GM12875 (cell line): ENCODE measurements at regions not wholly inside any gene's neighbourhood (a gene's known extent, or its start where the extent isn't known, plus 50 kb on each side); places are given as distances from the start of the nearest gene placed in this dataset.

ENCODE experiments used
- H3K4me3 ChIP-seq: one replicate; pipeline ENCODE4 v1.5.1; 2011; ENCODE audit warnings: low read depth, low read length, control low read depth
- TF ChIP-seq, protein P1 (sequence below): IDR thresholded peaks from 2 replicates; pipeline ENCODE4 v1.5.1; 2011; ENCODE audit warnings: low read depth, mild to moderate bottlenecking, control low read depth, inconsistent platforms, low read length, moderate library complexity, borderline replicate concordance; ENCODE audit not compliant: insufficient read depth

- H3K4me3 ChIP-seq: no peak overlapping the region
- TF ChIP-seq, protein P1, sequence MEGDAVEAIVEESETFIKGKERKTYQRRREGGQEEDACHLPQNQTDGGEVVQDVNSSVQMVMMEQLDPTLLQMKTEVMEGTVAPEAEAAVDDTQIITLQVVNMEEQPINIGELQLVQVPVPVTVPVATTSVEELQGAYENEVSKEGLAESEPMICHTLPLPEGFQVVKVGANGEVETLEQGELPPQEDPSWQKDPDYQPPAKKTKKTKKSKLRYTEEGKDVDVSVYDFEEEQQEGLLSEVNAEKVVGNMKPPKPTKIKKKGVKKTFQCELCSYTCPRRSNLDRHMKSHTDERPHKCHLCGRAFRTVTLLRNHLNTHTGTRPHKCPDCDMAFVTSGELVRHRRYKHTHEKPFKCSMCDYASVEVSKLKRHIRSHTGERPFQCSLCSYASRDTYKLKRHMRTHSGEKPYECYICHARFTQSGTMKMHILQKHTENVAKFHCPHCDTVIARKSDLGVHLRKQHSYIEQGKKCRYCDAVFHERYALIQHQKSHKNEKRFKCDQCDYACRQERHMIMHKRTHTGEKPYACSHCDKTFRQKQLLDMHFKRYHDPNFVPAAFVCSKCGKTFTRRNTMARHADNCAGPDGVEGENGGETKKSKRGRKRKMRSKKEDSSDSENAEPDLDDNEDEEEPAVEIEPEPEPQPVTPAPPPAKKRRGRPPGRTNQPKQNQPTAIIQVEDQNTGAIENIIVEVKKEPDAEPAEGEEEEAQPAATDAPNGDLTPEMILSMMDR: no peak
Observed at GRCh38 chr6:139912735-139913400, 538.4 kb upstream of the CITED2 start.

DNA sequence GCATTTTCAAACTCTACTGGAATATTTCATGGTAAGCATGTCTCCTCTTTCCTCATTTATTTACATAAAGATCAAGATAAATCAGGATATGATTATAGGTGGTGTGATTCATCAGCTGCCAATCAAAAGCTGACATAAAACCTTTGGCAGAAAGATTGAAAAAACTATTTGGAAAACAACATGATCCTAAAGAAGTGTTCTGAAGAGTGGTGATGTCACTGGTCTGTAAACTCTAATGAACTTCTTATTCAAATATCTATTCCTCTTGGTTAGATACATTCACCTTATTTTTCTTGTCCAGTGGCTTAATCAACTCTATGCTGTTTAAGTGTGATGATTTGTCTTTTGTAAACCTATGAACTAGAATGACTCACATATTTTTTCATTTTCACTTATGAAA, 535.5 kb upstream of the CITED2 start:
- TF ChIP-seq, protein P1: no peak
- H3K4me3 ChIP-seq: no peak overlapping the region

GRCh38 chr6:139905404-139906052, 531.1 kb upstream of the CITED2 start:
- TF ChIP-seq, protein P1: no peak
- no peak overlapping the region for H3K4me3 ChIP-seq

DNA sequence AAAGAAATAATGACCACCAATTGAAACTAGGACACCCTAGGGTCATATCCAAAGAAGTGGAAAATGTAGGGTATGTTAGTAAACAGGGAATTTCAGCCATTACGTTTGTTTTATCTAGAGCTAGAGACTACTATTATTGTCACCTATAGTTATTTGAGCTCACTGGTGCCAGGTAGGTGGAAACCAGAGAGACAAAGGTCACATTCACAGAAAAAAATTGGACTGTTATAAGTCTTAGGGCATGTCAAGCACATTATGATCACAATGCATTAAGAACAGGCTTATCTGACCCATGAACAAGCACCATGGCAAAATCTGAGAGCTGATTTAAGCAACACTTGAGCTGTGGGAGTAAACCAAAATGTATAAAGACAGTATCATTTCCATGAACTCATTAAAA, 530.1 kb upstream of the CITED2 start:
- no peak overlapping the region for H3K4me3 ChIP-seq
- TF ChIP-seq, protein P1: no peak

DNA sequence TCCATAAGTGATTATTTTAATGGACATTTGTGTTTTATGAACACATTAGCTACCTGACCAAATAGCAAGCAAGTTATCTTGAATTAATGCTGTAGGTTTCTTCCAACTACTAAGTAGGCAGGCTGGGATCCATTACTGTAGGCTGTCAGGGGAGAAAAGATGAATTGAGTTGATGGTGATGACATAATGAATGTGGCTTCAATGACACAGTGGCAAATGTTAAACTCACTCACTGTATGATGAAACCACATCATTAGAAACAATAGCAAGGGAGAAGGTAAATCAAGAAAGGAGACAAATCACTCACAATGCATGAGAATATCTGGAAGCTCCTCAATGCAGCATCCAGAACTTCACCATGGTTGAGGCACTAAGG, 529.7 kb upstream of the CITED2 start:
- TF ChIP-seq, protein P1: no peak
- H3K4me3 ChIP-seq: no peak overlapping the region

- TF ChIP-seq, protein P1: no peak
- no peak overlapping the region for H3K4me3 ChIP-seq
Observed at GRCh38 chr6:139903411-139904157, 529.1 kb upstream of the CITED2 start.
